SJSA1 (cell line): ENCODE measurements at regions not wholly inside any gene's neighbourhood (a gene's known extent, or its start where the extent isn't known, plus 50 kb on each side); places are given as distances from the start of the nearest gene placed in this dataset.

Experiments
- DNase-seq, 2 experiments: peaks; one replicate each; pipeline ENCODE4 v3.0.0-alpha.2; 2015 to 2020; ENCODE audit warnings: low spot score in 2 of 2, low read depth in 1 of 2
- H3K27ac ChIP-seq: fragments of 250-450 bp; sonication (Bioruptor Pico); 2 replicates; pipeline ENCODE4 v1.5.1; 2020; ENCODE audit warnings: mild to moderate bottlenecking, moderate library complexity
- H3K27me3 ChIP-seq: fragments of 250-450 bp; sonication (Bioruptor Pico); replicated peaks from 2 replicates; pipeline ENCODE4 v1.5.1; 2020; ENCODE audit warnings: mild to moderate bottlenecking, moderate library complexity
- H3K36me3 ChIP-seq: fragments of 250-450 bp; sonication (Bioruptor Pico); 2 replicates; pipeline ENCODE4 v1.5.1; 2020; ENCODE audit warnings: mild to moderate bottlenecking
- H3K4me1 ChIP-seq: fragments of 250-450 bp; sonication (Bioruptor Pico); replicated peaks from 2 replicates; pipeline ENCODE4 v1.6.1; 2021; ENCODE audit warnings: mild to moderate bottlenecking
- H3K4me3 ChIP-seq: fragments of 250-450 bp; sonication (Bioruptor Pico); 2 replicates; pipeline ENCODE4 v1.5.1; 2020; ENCODE audit warnings: mild to moderate bottlenecking
- H3K9me3 ChIP-seq: fragments of 250-450 bp; sonication (Bioruptor Pico); replicated peaks from 2 replicates; pipeline ENCODE4 v1.5.1; 2020; ENCODE audit warnings: mild to moderate bottlenecking

GRCh38 chr18:73948497-73948896 is 199.1 kb downstream of the FBXO15 start:
- H3K27ac ChIP-seq = no peak overlapping the region
- DNase-seq = no peak
- H3K4me1 ChIP-seq = no peaks in the 10 kb centered on the region
- H3K36me3 ChIP-seq = no peaks in the 10 kb centered on the region
- no peaks in the 10 kb centered on the region for H3K9me3 ChIP-seq
- H3K27me3 ChIP-seq = no peaks in the 10 kb centered on the region
- H3K4me3 ChIP-seq = no peak overlapping the region

- DNase-seq = no peak
- no peaks in the 10 kb centered on the region for H3K4me1 ChIP-seq
- no peak overlapping the region for H3K27ac ChIP-seq
- no peaks in the 10 kb centered on the region for H3K27me3 ChIP-seq
- no peaks in the 10 kb centered on the region for H3K9me3 ChIP-seq
- H3K4me3 ChIP-seq = no peak overlapping the region
- H3K36me3 ChIP-seq = no peaks in the 10 kb centered on the region
Measured at GRCh38 chr18:73948084-73948483, 199.6 kb downstream of the FBXO15 start.

- Histone ChIP-seq H3K36me3 (no peaks in the 10 kb centered on the region), H3K27ac (no peak overlapping the region), H3K27me3 (no peaks in the 10 kb centered on the region), H3K9me3 (no peaks in the 10 kb centered on the region), H3K4me3 (no peak overlapping the region), H3K4me1 (no peaks in the 10 kb centered on the region)
- no peak for DNase-seq
Measured at GRCh38 chr18:73947180-73947921, 200.3 kb downstream of the FBXO15 start.

- H3K27me3 ChIP-seq = no peaks in the 10 kb centered on the region
- H3K4me1 ChIP-seq = no peaks in the 10 kb centered on the region
- H3K4me3 ChIP-seq = no peak overlapping the region
- no peak for DNase-seq
- no peaks in the 10 kb centered on the region for H3K9me3 ChIP-seq
- H3K36me3 ChIP-seq = no peaks in the 10 kb centered on the region
- no peak overlapping the region for H3K27ac ChIP-seq
Measured at GRCh38 chr18:73945130-73945792, 202.4 kb downstream of the FBXO15 start.

GRCh38 chr18:73944715-73945114 is 202.9 kb downstream of the FBXO15 start:
- no peaks in the 10 kb centered on the region for H3K27me3 ChIP-seq
- no peak overlapping the region for H3K27ac ChIP-seq

GRCh38 chr18:73943763-73944162 is 203.9 kb downstream of the FBXO15 start:
- Histone ChIP-seq H3K27ac (no peak overlapping the region), H3K4me1 (no peaks in the 10 kb centered on the region), H3K9me3 (no peaks in the 10 kb centered on the region), H3K27me3 (no peaks in the 10 kb centered on the region), H3K4me3 (no peak overlapping the region), H3K36me3 (no peaks in the 10 kb centered on the region)
- DNase-seq = no peak

More at GRCh38 chr18:73944715-73945114, 202.9 kb downstream of the FBXO15 start:
- DNase-seq = no peak
- H3K4me3 ChIP-seq = no peak overlapping the region
- no peaks in the 10 kb centered on the region for H3K36me3 ChIP-seq
- H3K4me1 ChIP-seq = no peaks in the 10 kb centered on the region
- H3K9me3 ChIP-seq = no peaks in the 10 kb centered on the region

GRCh38 chr18:73942956-73943355 is 204.7 kb downstream of the FBXO15 start:
- Histone ChIP-seq H3K27ac (no peak overlapping the region), H3K27me3 (0 out of 2 replicates have a peak, but pooled peaks cover under 1% of the 10 kb centered on the region), H3K4me1 (no peaks in the 10 kb centered on the region), H3K36me3 (no peaks in the 10 kb centered on the region), H3K4me3 (no peak overlapping the region), H3K9me3 (no peaks in the 10 kb centered on the region)
- DNase-seq = no peak

- Histone ChIP-seq H3K27ac (no peak overlapping the region), H3K4me3 (no peak overlapping the region), H3K27me3 (0 out of 2 replicates have a peak, but pooled peaks cover 4% of the 10 kb centered on the region), H3K36me3 (no peaks in the 10 kb centered on the region), H3K9me3 (no peaks in the 10 kb centered on the region), H3K4me1 (no peaks in the 10 kb centered on the region)
- DNase-seq = no peak
Measured at GRCh38 chr18:73942081-73942625, 205.5 kb downstream of the FBXO15 start.

GRCh38 chr18:73940721-73941120 is 206.9 kb downstream of the FBXO15 start:
- H3K4me3 ChIP-seq = no peak overlapping the region
- 0 out of 2 replicates have a peak, but pooled peaks cover 4% of the 10 kb centered on the region for H3K27me3 ChIP-seq
- H3K9me3 ChIP-seq = no peaks in the 10 kb centered on the region
- no peak for DNase-seq
- no peak overlapping the region for H3K27ac ChIP-seq
- no peaks in the 10 kb centered on the region for H3K4me1 ChIP-seq
- no peaks in the 10 kb centered on the region for H3K36me3 ChIP-seq

GRCh38 chr18:73939391-73939790 is 208.2 kb downstream of the FBXO15 start:
- Histone ChIP-seq H3K4me3 (no peak overlapping the region), H3K4me1 (no peaks in the 10 kb centered on the region), H3K9me3 (no peaks in the 10 kb centered on the region), H3K27ac (no peak overlapping the region), H3K36me3 (no peaks in the 10 kb centered on the region), H3K27me3 (0 out of 2 replicates have a peak, but pooled peaks cover 4% of the 10 kb centered on the region)
- no peak for DNase-seq

- Histone ChIP-seq H3K4me3 (no peak overlapping the region), H3K9me3 (no peaks in the 10 kb centered on the region), H3K36me3 (no peaks in the 10 kb centered on the region), H3K4me1 (no peaks in the 10 kb centered on the region), H3K27me3 (0 out of 2 replicates have a peak, but pooled peaks cover 4% of the 10 kb centered on the region), H3K27ac (no peak overlapping the region)
- no peak for DNase-seq
Measured at GRCh38 chr18:73933685-73934084, 213.9 kb downstream of the FBXO15 start.

GRCh38 chr18:73932976-73933375 is 214.7 kb downstream of the FBXO15 start:
- H3K9me3 ChIP-seq = no peaks in the 10 kb centered on the region
- no peaks in the 10 kb centered on the region for H3K4me1 ChIP-seq
- H3K27me3 ChIP-seq = 0 out of 2 replicates have a peak, but pooled peaks cover 4% of the 10 kb centered on the region
- no peak for DNase-seq
- no peak overlapping the region for H3K27ac ChIP-seq
- H3K4me3 ChIP-seq = no peak overlapping the region
- no peaks in the 10 kb centered on the region for H3K36me3 ChIP-seq

- no peak overlapping the region for H3K27ac ChIP-seq
- no peaks in the 10 kb centered on the region for H3K4me1 ChIP-seq
- no peak for DNase-seq
- no peaks in the 10 kb centered on the region for H3K9me3 ChIP-seq
- no peaks in the 10 kb centered on the region for H3K36me3 ChIP-seq
- no peaks in the 10 kb centered on the region for H3K27me3 ChIP-seq
- H3K4me3 ChIP-seq = no peak overlapping the region
Measured at GRCh38 chr18:73927496-73927895, 220.1 kb downstream of the FBXO15 start.

- H3K4me3 ChIP-seq = no peak overlapping the region
- H3K4me1 ChIP-seq = no peaks in the 10 kb centered on the region
- H3K27ac ChIP-seq = no peak overlapping the region
- peaks cover 6% of the 10 kb centered on the region; the same call in 1 of the 2 replicates for H3K27me3 ChIP-seq
- H3K9me3 ChIP-seq = no peaks in the 10 kb centered on the region
- DNase-seq = no peak
- H3K36me3 ChIP-seq = no peaks in the 10 kb centered on the region
Measured at GRCh38 chr18:73924836-73925235, 222.8 kb downstream of the FBXO15 start.
